Ovary (tissue), 3 donors: ENCODE measurements at regions not wholly inside any gene's neighbourhood (a gene's known extent, or its start where the extent isn't known, plus 50 kb on each side); places are given as distances from the start of the nearest gene placed in this dataset.

ENCODE experiments used
- EP300 ChIP-seq: sonication (generic); formaldehyde crosslinking; IDR thresholded peaks from one replicate; pipeline ENCODE4 v1.6.1; 2017; ENCODE audit warnings: antibody characterized with exemption
- POLR2A ChIP-seq: fragments of 450-650 bp; IDR thresholded peaks from one replicate; pipeline ENCODE4 v1.6.1; 2017; ENCODE audit warnings: antibody characterized with exemption, mild to moderate bottlenecking, moderate library complexity
- TF ChIP-seq, protein P1 (sequence below), 3 donors: fragments of 450-650 bp in 2 of 3; fragments of 200-600 bp in 1 of 3; IDR thresholded peaks; one replicate each; pipeline versions ENCODE4 v1.5.1 to v1.8.0; 2016 to 2022; ENCODE audit warnings: antibody characterized with exemption in 3 of 3, mild to moderate bottlenecking in 1 of 3
- donor health status: DM: no; HTN: no; CAD: no.

- TF ChIP-seq, protein P1, sequence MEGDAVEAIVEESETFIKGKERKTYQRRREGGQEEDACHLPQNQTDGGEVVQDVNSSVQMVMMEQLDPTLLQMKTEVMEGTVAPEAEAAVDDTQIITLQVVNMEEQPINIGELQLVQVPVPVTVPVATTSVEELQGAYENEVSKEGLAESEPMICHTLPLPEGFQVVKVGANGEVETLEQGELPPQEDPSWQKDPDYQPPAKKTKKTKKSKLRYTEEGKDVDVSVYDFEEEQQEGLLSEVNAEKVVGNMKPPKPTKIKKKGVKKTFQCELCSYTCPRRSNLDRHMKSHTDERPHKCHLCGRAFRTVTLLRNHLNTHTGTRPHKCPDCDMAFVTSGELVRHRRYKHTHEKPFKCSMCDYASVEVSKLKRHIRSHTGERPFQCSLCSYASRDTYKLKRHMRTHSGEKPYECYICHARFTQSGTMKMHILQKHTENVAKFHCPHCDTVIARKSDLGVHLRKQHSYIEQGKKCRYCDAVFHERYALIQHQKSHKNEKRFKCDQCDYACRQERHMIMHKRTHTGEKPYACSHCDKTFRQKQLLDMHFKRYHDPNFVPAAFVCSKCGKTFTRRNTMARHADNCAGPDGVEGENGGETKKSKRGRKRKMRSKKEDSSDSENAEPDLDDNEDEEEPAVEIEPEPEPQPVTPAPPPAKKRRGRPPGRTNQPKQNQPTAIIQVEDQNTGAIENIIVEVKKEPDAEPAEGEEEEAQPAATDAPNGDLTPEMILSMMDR (IDR thresholded peaks at IDR 0.05) = no peak
- TF ChIP-seq POLR2A = no peak
- no peak for TF ChIP-seq EP300
Measured at GRCh38 chr5:106646106-106646505, 1024.6 kb downstream of the EFNA5 start.
